Cardiac muscle cell (in vitro differentiated cells and primary cell): ENCODE measurements at regions not wholly inside any gene's neighbourhood (a gene's known extent, or its start where the extent isn't known, plus 50 kb on each side); places are given as distances from the start of the nearest gene placed in this dataset.

ENCODE experiments used
- DNase-seq, 2 donors: peaks; one replicate each; pipeline versions ENCODE4 v3.0.0 to v3.0.0-alpha.2; 2010 to 2017; ENCODE audit warnings: low read depth in 1 of 2, low spot score in 1 of 2
- H3K27ac ChIP-seq: fragments of 200-600 bp; sonication (generic); 2 replicates; pipeline ENCODE4 v1.5.1; 2016
- H3K27me3 ChIP-seq: fragments of 200-600 bp; sonication (generic); 2 replicates; pipeline ENCODE4 v1.6.0; 2016; ENCODE audit warnings: control low read depth
- H3K36me3 ChIP-seq: fragments of 200-600 bp; sonication (generic); 2 replicates; pipeline ENCODE4 v1.5.1; 2016; ENCODE audit warnings: control low read depth
- H3K4me1 ChIP-seq: fragments of 200-600 bp; sonication (generic); 2 replicates; pipeline ENCODE4 v1.8.1; 2017; ENCODE audit warnings: low read depth, mild to moderate bottlenecking, mixed run types
- H3K4me3 ChIP-seq: fragments of 200-600 bp; sonication (generic); 2 replicates; pipeline ENCODE4 v1.5.1; 2016; ENCODE audit warnings: mild to moderate bottlenecking
- H3K9me3 ChIP-seq: fragments of 200-600 bp; sonication (generic); 2 replicates; pipeline ENCODE4 v1.5.1; 2017; ENCODE audit warnings: low read depth, mild to moderate bottlenecking, control low read depth
- TF ChIP-seq, protein P1 (sequence below): IDR thresholded peaks from 2 replicates; pipeline ENCODE4 v1.5.1; 2012; ENCODE audit warnings: low read depth, mild to moderate bottlenecking, low read length

DNA sequence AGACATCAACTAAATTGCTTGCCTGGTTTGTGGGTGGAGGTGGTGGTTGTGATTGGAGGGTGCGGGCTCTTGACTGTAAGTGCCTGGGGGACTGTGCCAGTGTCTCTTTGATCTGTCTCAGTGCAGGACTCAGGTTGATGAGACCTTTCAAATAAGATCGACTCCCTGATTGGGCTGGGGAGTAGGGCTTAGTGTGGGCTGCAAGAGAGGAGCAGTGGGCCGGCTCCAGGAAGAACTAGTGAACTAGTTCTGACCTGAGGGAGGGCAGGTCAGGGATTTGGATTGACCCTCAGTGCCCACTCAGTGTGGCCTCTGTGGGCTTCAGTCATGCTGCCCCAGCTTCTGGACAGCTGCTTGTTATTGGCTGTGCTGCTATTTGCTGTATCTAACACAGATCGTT lies 130.6 kb upstream of the CACNA1E start:
- TF ChIP-seq, protein P1, sequence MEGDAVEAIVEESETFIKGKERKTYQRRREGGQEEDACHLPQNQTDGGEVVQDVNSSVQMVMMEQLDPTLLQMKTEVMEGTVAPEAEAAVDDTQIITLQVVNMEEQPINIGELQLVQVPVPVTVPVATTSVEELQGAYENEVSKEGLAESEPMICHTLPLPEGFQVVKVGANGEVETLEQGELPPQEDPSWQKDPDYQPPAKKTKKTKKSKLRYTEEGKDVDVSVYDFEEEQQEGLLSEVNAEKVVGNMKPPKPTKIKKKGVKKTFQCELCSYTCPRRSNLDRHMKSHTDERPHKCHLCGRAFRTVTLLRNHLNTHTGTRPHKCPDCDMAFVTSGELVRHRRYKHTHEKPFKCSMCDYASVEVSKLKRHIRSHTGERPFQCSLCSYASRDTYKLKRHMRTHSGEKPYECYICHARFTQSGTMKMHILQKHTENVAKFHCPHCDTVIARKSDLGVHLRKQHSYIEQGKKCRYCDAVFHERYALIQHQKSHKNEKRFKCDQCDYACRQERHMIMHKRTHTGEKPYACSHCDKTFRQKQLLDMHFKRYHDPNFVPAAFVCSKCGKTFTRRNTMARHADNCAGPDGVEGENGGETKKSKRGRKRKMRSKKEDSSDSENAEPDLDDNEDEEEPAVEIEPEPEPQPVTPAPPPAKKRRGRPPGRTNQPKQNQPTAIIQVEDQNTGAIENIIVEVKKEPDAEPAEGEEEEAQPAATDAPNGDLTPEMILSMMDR, result no peak
- no peaks in the 10 kb centered on the region for H3K27me3 ChIP-seq
- H3K36me3 ChIP-seq, result no peaks in the 10 kb centered on the region
- no peak overlapping the region for H3K27ac ChIP-seq
- no peak overlapping the region for H3K4me3 ChIP-seq
- no peaks in the 10 kb centered on the region for H3K9me3 ChIP-seq
- DNase-seq, result no peak
- peaks cover 11% of the 10 kb centered on the region for H3K4me1 ChIP-seq

DNA sequence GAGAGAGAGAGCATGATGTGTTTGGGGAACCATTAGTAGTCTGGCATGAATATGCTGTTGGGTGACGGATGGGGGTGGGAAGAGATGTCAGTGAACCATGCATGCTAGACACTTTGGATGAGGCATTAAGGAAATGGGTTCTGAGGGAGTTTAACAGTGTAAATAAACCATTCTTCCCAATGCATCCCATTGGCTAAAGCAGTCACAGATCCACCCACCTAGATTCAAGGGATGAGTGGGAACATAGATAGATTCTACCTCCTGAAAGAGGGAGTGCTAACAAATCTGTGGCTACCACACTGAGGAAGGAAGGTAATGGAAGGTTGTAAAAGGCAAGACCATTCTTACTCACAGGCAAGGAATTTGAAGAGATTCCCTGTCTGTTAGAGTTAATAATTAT lies 129.8 kb upstream of the CACNA1E start:
- Histone ChIP-seq H3K9me3 (no peaks in the 10 kb centered on the region), H3K36me3 (no peaks in the 10 kb centered on the region), H3K27ac (no peak overlapping the region), H3K4me1 (peaks cover 11% of the 10 kb centered on the region), H3K4me3 (no peak overlapping the region), H3K27me3 (no peaks in the 10 kb centered on the region)
- no peak for DNase-seq
- TF ChIP-seq, protein P1, result no peak

DNA sequence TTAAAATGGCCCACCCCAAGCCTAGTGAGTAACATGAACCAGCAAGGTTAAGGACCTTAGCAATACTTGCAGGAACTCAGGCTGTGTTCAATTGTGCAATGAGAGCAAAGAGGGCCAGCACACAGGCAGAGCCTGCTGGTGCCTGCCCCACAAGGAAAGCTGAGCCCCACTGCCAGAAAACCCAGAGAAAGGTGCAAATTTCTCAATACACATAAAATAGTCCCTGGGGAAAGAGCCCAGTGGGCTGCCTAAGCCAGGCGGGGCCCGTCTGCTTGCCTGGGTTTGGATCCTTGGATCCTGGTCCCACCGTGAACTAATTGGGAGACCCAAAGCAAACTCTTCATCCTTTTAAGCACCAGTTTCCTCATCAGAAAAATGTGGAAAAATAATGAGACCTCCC lies 128.5 kb upstream of the CACNA1E start:
- Histone ChIP-seq H3K27me3 (no peaks in the 10 kb centered on the region), H3K4me1 (peaks cover 11% of the 10 kb centered on the region), H3K27ac (no peak overlapping the region), H3K9me3 (no peaks in the 10 kb centered on the region), H3K4me3 (no peak overlapping the region), H3K36me3 (no peaks in the 10 kb centered on the region)
- no peak for DNase-seq
- TF ChIP-seq, protein P1, result no peak

DNA sequence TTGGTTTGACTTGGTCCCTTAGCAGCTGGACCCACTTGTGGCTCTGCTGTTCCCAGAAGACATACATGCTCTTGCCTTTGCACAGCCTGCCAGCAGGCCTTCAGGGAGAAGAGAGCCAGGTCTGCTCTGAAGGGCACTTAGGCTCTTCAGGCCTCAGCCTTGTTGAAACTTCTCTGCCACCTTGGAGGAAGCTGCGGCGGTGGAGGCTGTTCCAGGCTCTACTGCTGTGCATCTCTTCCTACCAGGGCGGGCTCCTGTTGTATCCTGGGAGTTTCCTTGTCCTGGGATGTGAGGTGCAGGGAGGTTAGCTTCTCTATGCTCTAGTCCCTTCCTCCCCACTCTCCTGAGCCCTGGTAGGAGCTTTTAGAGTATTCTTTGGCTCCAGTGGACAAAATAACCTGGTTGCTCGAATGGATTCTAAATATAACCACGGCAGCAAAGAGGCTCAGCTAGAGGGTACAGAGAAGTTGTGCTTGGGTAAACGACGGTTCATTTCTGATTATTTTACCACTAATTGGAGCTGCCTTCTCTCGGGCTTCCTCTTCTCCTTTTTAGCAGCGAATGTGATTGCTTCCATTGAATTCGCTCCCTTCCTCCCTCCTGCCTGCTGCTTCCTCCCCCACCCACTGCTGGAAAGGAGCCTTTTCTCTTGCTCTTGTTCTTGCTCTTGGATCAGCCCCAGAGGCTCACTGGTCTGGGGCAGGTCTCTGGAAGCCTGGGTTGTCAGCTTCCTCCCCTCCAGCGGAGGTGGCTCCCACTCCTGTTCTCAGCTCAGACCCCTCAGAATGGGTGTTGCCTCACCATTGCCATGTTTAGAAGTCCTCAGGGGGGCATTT lies 126.6 kb upstream of the CACNA1E start:
- H3K27me3 ChIP-seq, result peaks cover 3% of the 10 kb centered on the region
- peaks cover 11% of the 10 kb centered on the region for H3K4me1 ChIP-seq
- peak in 1 of 2 donors; percentile 29 for DNase-seq
- H3K36me3 ChIP-seq, result no peaks in the 10 kb centered on the region
- H3K9me3 ChIP-seq, result no peaks in the 10 kb centered on the region
- TF ChIP-seq, protein P1, result no peak
- no peak overlapping the region for H3K4me3 ChIP-seq
- H3K27ac ChIP-seq, result no peak overlapping the region

DNA sequence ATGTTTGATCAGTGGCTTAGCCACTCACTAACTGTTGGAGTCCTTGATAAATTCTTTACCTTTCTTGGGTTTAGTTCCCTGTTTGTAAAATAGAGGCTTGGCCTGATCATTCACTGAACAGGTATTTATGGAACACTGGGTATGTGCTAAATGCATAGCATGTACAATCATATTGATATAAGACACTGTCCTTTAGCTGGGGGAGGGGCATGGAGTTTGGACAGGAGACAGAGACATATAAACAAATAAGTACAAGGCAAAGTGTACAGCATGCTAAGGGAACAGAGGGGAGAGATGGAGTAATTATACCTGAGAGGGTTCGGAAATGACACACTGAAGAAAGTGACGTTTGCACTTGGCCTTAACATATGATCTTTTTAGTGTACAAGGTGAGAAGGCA lies 124.3 kb upstream of the CACNA1E start:
- Histone ChIP-seq H3K4me3 (no peak overlapping the region), H3K9me3 (no peaks in the 10 kb centered on the region), H3K36me3 (no peaks in the 10 kb centered on the region), H3K27me3 (peaks cover 3% of the 10 kb centered on the region), H3K4me1 (peaks cover 11% of the 10 kb centered on the region), H3K27ac (no peak overlapping the region)
- TF ChIP-seq, protein P1, result no peak
- DNase-seq, result no peak
